ENCODE measurements at regions not wholly inside any gene's neighbourhood (a gene's known extent, or its start where the extent isn't known, plus 50 kb on each side); places are given as distances from the start of the nearest gene placed in this dataset.
"Not testable (repeated sequence)": the region's sequence is repeated elsewhere in the genome, so short reads cannot be mapped to it uniquely, and the experiment has no call there.

DNA sequence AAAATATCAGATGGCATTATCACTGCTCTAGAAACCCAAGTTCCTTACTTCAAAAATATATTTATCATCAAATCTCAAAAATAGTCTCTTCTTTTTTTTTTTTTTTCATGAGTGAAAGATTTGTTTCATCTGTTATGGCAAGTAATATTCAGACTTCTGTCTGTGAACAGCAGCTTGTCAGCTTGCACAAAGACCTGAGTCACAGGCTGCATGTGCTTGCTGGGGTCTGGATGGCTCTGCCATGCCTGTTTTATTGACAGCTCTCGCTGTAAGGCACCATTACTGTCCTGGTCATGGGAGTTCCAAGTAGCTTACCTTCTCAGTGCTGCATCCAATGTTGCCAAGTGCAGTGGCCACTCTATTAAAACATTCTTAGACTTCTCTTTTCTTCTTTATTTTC is 456.4 kb downstream of the GADD45G start:
- DNase-seq (ENCODE audit: low read depth in 4 of 4, low spot score in 2 of 4), result no peak

DNA sequence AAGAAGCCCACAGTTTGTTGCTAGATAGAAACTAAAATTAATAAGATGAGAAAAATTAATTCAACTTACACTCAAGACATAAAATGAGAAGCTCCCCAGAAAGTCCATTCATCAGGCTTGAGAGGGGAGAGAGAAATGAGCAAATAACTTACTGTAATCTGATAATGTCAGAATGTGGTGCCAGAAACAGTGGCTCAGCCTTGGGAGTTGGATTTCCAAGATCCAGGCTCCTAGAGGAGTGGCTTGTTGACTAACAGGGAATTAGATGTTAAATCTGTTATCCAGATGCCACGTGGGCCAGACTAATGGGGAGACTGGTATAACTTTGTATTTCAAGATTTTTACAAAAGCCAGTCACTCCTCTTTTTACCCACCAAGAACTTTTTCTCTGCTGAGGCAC is 458.2 kb downstream of the GADD45G start:
- no peak for DNase-seq (ENCODE audit: low read depth in 4 of 4, low spot score in 2 of 4)

DNA sequence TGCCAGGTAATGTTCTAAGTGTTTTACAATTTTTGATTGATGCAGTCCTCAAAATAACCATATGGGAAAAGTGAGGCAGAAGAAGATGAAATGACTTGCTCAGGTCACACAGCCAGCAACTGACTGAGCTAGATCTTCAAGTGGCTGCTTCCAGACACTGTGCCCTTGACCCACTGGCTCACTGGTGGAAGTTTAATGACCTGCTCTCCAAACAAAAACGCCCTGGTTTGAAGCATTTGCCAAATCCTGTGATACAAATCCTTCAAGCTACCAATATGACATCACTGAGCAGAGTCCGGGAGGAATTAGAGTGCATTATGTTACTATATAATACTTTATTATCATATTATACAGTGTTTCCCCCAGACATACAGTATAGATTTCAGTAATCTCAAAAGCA is 459.4 kb downstream of the GADD45G start:
- no peak for DNase-seq (ENCODE audit: low read depth in 4 of 4, low spot score in 2 of 4)

DNA sequence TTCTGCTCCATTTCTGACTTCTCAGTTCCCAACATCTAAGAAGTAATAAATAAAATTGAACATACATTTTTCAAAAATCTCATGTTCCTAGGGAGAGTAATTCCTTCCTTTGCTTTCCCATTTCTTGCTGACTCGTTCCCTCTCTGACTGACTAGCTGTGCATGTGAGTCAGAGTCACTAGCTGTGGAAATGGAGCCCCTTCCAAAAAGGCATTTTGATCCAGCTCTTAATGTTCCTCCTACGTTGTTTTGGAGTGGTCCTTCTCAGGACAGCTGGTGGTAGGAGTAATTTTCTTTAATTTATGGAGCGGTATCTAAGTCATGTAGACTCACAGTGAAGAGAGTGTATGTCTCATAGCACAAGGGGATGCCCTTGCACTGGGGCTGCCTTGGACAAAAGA is 460.2 kb downstream of the GADD45G start:
- DNase-seq (ENCODE audit: low read depth in 4 of 4, low spot score in 2 of 4), result no peak

DNA sequence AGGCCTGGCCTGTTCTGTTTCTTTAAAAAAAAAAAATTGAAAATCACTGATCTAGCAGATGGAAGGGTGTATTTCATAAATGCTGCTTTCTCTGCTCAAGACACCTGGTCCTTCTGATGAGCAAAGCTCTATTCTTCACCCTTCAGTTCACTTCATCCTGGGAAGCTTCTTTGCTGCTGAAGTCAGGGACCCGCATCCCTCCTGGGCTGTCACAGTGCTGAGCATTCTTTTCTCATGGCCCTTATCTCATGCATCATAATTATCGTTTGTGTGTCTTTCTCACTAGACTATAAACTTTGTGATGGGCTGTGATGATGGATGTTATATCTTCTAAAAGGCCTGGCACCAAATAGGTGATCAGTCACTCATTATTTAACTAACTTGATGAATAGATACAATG is 461.0 kb downstream of the GADD45G start:
- DNase-seq (ENCODE audit: low read depth in 4 of 4, low spot score in 2 of 4), result no peak

DNA sequence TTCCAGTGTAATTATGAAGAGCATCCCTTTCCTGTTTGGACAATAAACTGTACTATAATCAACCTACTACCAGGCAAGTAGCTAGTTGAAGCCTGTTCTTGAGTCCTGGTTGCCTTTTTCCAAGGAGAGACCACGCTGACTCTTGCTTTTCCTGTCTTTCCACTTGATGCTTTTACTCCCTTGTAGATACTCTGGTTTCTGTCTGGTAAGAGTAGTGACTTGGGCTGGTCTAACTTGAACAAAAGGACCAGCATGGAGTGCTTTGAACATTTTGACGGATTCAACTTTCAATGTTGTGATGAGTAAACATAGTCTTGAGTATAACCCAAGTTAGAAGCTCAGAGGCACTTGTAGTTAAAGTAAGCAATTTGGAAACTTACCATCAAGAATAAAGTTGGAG is 464.3 kb downstream of the GADD45G start:
- DNase-seq (ENCODE audit: low read depth in 4 of 4, low spot score in 2 of 4), result no peak

DNA sequence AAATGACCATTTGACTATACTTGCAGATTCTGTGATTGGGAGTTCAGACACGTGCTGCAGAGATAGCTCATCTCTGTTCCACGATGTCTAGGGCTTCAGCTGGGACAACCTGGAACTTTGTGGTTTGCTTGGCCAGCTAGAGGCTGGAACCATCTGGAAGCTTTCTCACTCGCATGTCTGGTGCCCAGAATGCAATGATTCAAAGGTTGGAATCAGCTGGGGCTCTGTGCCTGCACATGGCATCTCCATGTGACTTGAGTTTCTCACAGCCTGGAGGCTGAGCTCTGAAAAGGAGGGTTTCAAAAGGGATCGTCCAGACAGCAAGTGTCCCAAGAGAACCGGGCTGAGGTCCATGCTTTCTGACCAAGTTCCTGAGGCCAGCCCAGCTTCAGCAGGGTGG is 465.2 kb downstream of the GADD45G start:
- no peak for DNase-seq (ENCODE audit: low read depth in 4 of 4, low spot score in 2 of 4)

DNA sequence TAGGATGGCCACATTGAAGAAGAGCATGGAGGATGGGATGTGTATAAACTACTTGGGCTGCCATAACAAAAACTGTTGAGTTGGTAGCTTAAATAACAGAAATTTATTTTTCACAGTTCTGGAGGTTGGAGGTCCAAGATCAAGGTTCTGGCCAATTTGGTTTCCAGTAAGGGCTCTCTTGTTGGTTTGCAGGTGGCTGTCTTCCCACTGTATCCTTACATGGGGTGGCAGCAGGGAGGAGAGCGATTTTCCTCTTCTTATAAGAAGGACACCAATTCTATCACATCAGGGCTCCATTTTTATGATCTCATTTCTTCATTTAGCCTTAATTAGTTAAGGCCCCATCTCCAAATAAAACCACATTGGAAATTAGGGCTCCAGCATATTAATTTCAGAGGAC is 465.7 kb downstream of the GADD45G start:
- DNase-seq (ENCODE audit: low read depth in 4 of 4, low spot score in 2 of 4), result no peak

DNA sequence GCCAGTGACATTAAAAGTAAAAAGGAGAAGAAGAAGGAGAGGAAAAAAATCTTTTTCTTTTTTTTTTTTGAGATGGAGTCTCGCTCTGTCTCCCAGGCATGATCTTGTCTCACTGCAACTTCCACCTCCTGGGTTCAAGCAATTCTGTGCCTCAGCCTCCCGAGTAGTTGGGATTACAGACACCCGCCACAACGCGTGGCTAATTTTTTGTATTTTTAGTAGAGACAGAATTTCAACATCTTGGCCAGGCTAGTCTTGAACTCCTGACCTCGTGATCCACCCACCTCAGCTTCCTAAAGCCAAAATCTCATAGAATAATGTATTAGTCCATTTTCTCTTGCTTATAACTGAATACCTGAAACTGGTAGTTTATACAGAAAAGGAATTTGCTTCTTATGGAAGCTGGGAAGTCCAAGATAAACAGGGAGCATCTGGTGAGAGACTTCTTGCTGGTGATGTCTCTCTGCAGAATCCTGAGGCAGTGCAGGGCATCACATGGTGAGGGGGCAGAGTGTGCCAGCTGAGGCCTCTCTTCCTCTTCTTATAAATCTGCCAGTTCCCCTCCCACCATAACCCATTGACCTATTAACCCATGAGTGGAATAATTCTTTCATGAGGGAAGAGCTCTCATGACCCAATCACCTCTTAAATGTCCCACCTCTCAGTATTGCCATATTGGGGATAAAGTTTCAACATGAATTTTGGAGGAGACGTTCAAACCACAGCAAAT is 466.3 kb downstream of the GADD45G start:
- DNase-seq (ENCODE audit: low read depth in 4 of 4, low spot score in 2 of 4), result no peak

DNA sequence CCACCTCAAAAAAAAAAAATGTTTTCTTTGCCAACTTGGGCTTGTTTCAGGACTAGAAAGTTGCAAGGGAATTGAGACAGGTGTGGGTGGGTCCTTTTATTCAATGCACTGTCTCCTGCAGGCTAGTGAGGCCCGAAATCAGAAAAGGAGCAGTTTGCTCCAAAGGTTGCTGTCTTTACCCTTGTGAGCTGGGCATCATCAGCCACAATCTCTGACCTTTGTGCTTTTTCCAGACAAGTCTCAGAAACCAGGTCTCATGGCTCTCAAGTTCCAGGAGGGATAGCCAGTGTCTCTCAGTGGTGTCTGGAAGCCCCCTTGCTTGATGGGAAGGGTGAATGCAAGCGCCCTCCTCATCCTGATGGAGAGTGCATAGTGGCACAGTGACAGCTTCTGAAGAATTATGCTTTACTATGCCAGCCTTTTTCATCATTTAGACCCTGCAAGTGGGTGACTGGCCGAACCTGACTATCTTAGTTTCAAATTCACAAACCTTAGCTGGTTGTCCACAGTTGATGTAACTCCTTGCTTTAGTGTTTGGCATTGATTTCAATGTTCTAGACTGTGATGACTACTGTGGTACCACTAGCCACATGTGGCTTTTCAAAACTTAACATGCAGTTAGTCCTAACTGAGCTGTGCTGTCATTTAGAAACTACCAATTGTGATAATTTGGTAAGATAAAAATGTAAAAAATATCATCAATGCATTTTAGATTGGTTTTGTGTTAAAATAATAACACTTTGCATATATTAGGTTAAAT is 468.6 kb downstream of the GADD45G start:
- no peak for DNase-seq (ENCODE audit: low read depth in 4 of 4, low spot score in 2 of 4)

DNA sequence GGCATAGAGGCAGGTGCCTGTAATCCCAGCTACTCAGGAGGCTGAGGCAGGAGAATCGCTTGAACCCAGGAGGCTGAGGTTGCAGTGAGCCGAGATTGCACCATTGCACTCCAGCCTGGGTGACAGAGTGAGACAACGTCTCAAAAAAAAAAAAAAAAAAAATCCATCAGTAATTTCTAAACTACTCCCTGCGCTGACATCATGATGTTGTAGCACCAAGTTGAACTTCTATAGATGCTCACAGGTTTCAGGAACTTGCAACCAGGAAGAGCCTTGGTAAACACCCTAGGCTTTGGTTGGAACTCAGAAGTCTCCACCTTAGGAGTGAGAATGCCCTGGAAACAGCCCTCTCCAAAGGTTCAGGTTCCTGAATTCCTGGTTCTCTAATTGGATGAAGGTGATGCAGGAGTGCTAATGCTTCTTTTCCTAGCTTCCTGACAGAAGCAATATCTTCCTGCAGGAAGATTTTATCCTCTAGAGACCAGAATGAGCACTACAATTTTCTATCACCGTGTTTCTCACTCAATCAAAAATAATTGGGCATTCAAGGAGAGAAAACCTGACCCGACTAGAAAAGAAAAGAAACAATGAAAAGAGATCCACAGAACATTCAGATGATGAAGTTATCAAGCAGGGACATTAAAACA is 469.6 kb downstream of the GADD45G start:
- DNase-seq (ENCODE audit: low read depth in 4 of 4, low spot score in 2 of 4), result no peak

DNA sequence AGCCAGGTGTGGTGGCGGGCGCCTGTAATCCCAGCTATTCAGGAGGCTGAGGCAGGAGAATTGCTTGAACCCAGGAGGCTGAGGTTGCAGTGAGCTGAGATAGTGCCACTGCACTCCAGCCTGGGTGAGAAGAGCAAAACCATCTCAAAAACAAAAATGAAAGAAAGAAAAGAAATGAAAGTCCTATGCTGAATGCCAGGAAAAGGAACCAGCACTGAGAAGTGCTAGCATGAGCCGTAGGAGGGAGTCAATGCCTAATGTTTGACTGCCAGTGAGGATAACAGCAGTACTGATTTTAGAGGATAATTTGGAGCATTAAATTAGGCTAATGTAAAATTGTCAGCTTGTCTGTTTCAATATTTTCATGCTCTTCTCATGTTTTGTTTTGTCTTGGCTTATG is 472.8 kb downstream of the GADD45G start:
- not testable (repeated sequence) for DNase-seq (ENCODE audit: low read depth in 4 of 4, low spot score in 2 of 4)

DNA sequence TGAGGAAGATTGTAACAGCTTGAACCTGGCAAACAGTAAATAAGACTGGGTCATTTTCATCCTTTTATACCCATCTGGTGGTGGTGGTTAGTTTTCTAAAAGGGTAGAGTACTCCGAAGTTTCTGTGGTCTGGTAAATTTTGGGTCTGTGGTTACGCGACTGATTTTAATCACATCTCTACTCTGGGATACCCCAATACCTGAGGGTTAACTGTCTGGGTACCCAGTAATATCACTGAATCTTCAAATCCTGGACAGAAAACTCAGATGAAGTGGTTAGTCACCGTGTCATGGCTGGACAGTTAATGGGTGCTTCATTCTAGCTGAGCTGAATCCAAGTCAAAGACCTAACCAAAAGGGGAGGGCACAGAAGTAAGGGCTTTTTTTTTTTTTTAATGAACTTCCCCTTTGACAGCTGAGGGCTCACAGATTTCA is 474.2 kb downstream of the GADD45G start:
- no peak for DNase-seq (ENCODE audit: low read depth in 4 of 4, low spot score in 2 of 4)

DNA sequence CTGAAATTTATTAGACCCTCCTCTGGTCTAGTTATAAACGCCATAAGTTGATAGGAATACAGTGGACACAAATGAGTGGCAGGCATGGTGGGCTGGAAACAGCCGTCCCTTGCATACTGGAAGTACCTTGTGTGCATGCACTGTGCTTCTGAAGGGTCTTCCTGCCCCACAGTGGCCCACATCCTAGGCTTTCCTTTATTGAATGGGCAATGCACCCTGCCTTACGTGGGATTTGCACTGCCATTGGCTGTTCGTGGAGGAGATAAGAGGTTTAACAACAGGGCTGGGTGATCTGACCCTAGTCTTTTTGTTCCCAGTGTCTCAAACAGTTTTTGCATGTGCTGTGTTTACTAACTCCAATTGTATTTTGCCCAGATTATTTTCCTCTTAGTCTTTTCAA is 480.8 kb downstream of the GADD45G start:
- no peak for DNase-seq (ENCODE audit: low read depth in 4 of 4, low spot score in 2 of 4)

DNA sequence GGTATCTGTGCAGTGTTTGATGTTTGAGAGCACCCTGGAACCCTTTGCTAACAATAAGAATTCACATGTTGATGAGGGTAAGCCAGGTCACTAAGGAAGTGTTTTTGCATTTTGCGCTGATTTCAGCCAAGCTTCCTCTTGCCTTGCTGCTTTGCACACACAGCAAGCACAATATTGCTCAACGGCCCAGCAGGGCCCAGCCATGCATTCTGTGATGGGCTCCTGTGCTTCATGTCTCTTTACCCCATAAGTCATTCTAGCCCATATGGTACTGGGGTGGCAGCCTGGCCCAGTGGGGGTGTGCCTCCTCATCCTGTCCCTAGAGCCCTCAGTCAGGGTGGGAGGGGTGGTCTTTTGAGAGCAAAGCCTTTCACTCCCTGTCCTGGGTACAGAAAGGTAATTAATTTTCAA is 481.3 kb downstream of the GADD45G start:
- DNase-seq (ENCODE audit: low read depth in 4 of 4, low spot score in 2 of 4), result no peak

DNA sequence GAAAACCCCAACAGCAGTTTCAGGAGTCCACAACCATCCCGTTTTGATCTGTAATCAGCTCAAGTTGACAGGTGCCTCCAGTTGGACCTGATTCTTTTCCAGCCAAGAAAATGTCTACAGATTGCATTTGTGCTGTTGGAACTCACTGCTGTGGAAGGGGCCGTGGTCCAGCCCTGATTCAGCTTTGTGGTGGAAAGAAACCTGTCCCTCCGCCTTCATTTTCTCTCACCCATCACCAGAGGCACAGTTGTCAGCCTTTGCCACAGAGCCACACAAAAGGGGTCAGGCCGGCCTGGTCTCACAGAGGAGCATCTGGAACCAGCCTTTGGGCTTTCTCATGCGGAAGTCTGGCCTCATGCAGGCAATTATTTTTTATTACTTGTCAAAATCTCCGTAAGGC is 483.6 kb downstream of the GADD45G start:
- DNase-seq (ENCODE audit: low read depth in 4 of 4, low spot score in 2 of 4), result no peak

DNA sequence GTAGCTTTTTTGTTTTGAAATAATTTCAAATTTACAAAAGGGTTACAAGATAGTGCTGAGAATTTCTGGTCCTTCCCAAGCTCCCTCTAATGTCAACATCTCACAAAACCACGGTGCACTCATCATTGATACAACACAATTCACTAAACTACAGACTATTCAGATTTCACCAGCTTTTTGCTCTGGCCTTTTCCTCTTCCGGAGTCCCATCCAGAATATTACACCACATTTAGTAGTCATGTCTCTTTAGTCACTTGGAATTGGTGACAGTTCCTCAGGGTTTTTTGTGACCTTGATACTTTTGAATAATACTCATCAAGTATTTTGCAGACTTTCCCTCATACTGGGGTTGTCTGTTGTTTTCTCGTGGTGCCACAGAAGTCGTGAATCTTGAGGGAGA is 484.0 kb downstream of the GADD45G start:
- DNase-seq (ENCODE audit: low read depth in 4 of 4, low spot score in 2 of 4), result no peak

DNA sequence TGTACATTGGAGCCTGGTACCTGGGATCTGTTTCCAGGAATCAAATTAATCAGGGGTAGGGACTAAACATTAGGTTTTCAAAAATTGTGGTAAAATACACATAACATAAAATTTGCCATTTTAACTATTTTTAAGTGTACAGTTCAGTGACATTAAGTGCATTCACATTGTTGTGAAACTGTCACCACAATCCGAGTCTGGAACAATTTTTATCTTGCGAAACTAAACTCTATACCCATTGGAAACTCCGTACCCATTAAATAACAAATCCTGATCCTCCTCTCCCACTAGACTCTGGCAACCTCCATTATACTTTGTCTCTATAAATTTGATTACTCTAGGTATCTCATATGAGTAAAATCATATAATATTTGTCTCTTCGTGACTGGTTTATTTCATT is 486.2 kb downstream of the GADD45G start:
- no peak for DNase-seq (ENCODE audit: low read depth in 4 of 4, low spot score in 2 of 4)

DNA sequence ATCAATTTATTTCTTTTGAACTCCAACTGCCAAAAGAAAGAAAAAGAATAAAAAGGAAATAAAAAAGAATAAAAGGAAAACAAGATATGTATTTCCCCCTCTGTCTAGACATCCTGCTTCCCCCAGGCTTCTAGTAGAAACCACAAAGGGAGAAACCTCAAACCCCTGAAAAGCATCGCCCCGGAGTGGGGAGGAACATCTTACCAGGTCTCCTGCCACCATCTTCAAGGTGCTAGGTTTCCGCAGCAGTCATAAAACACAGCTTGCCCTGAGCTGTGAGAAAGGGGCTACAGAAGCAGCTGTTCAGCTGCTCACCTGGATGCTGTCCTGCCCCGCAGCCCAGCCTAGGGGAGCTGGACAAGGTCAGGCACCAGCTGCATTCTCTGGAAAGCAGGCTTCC is 487.7 kb downstream of the GADD45G start:
- no peak for DNase-seq (ENCODE audit: low read depth in 4 of 4, low spot score in 2 of 4)

DNA sequence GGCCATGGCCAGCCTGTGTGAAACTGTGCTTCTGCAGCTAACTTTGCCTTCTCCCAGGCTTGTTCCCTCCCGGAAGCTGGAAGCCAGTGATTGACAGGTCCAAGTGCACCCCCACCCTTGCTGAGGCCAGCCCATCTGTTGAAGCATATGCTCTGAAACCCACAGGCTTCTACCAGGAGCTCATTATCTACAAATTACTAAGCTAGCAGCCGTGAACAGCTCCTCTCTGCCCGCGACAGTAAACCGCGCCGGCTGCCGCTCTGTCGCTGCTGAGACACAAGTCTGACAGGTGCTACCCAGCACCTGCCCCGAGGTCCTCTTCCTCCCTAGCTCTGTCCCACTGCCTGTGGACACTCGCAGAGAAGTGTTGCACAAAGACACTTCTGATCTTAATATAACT is 490.9 kb downstream of the GADD45G start:
- DNase-seq (ENCODE audit: low read depth in 4 of 4, low spot score in 2 of 4), result no peak

DNA sequence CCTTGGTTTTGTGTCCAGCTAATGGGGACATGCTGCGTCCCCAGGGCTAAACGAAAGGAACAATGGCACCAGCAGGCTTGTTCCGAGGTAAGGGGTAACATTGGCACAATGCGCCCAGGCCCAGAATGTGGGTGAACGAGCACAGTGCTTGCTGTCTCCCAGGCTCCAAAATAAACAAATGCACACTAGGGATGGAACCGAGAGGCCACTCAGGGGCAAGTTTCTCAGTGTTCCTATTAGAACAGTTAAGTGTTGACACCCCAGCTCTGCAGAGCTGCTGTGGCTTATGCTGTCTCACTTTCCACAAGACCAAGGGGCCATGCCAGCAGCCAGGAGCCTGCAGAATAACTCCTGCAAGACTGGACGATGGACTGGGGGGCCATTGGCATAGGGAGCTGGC is 492.4 kb downstream of the GADD45G start:
- no peak for DNase-seq (ENCODE audit: low read depth in 4 of 4, low spot score in 2 of 4)

DNA sequence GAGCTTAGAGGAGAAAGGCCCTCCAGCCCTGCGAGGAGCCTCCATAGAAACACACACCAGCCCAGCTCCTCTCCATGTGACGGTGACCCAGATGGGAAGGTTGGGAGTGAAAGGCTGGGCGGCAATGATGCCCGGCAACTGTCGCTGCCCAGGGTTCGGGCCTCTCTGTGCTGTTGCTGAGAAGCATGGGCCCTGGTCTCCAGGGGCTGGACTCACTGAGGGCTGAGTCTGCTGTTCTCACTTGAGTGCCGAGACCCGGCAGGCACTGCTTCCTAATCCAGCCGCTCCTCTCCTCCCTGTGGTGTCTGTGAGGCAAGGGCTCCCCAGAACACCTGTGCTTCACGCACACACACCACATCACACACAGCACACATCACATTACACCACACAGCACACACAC is 493.6 kb downstream of the GADD45G start:
- no peak for DNase-seq (ENCODE audit: low read depth in 4 of 4, low spot score in 2 of 4)
